HG03565 (cell line): ENCODE measurements at regions not wholly inside any gene's neighbourhood (a gene's known extent, or its start where the extent isn't known, plus 50 kb on each side); places are given as distances from the start of the nearest gene placed in this dataset.
A peak's percentile ranks its signal among the peaks of the same experiment; 100 is the strongest.

Experiments
- ATAC-seq: cut with Tn5 transposase; IDR thresholded peaks from one replicate; pipeline ENCODE4 v1.9.1; 2021; ENCODE audit warnings: mild to moderate bottlenecking, moderate library complexity; ENCODE audit not compliant: unreplicated experiment

GRCh38 chr3:101091489-101091888 lies 98.3 kb upstream of the ABI3BP start:
- ATAC-seq: no peak

GRCh38 chr3:101085752-101086151 lies 92.5 kb upstream of the ABI3BP start:
- ATAC-seq: no peak

- no peak for ATAC-seq
These were observed 91.2 kb upstream of the ABI3BP start for GRCh38 chr3:101084404-101084803.

GRCh38 chr3:101081999-101082398 lies 88.8 kb upstream of the ABI3BP start:
- no peak for ATAC-seq

- no peak for ATAC-seq
These were observed 88.2 kb upstream of the ABI3BP start for GRCh38 chr3:101081446-101081845.

GRCh38 chr3:101077361-101078011 lies 84.3 kb upstream of the ABI3BP start:
- ATAC-seq: no peak

- no peak for ATAC-seq
These were observed 81.3 kb upstream of the ABI3BP start for GRCh38 chr3:101074518-101074917.

- ATAC-seq: no peak
These were observed 79.1 kb upstream of the ABI3BP start for GRCh38 chr3:101072300-101072699.

GRCh38 chr3:101070799-101071121 lies 77.5 kb upstream of the ABI3BP start:
- ATAC-seq: no peak

GRCh38 chr3:101069901-101070798 lies 76.9 kb upstream of the ABI3BP start:
- peak; percentile 65 for ATAC-seq

GRCh38 chr3:101068876-101069606 lies 75.8 kb upstream of the ABI3BP start:
- ATAC-seq: no peak

- ATAC-seq: no peak
These were observed 73.5 kb upstream of the ABI3BP start for GRCh38 chr3:101066711-101067129.

- ATAC-seq: no peak
These were observed 72.7 kb upstream of the ABI3BP start for GRCh38 chr3:101065962-101066361.

GRCh38 chr3:101063401-101063800 lies 70.2 kb upstream of the ABI3BP start:
- no peak for ATAC-seq

GRCh38 chr3:101061312-101061711 lies 68.1 kb upstream of the ABI3BP start:
- ATAC-seq: no peak

- ATAC-seq: no peak
These were observed 57.6 kb upstream of the ABI3BP start for GRCh38 chr3:101050866-101051265.

GRCh38 chr3:101050046-101050445 lies 56.8 kb upstream of the ABI3BP start:
- ATAC-seq: no peak

GRCh38 chr3:101049532-101049931 lies 56.3 kb upstream of the ABI3BP start:
- ATAC-seq: no peak

GRCh38 chr3:101043687-101044078 lies 50.5 kb upstream of the ABI3BP start:
- ATAC-seq: no peak

GRCh38 chr3:101042996-101043686 lies 49.9 kb upstream of the ABI3BP start:
- ATAC-seq: no peak
